ENCODE measurements at regions not wholly inside any gene's neighbourhood (a gene's known extent, or its start where the extent isn't known, plus 50 kb on each side); places are given as distances from the start of the nearest gene placed in this dataset.

DNA sequence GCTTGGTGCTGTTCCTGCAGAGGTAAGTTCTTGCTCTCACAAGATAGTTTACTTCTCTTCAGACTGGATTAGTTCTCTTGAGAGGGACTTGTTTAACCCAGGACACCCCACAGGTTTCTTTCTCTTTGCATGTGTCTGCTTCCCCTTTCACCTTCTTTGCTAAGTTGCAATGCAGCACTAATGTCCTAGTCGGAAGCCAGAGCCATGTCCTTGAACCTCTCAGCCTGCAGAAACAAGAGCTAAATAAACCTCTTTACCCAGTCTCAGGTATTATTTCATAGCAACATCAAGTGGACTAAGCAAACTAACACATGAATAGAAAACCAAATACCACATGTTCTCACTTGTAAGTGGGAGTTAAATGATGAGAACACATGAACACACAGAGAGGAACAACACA, 915.2 kb downstream of the NSUN3 start:
- TF ChIP-seq FOXP2 (optimal IDR thresholded peaks at IDR 0.05; ENCODE audit: control extremely low read depth, extremely low read length, insufficient read depth) (no peak), POLR2AphosphoS5 (IDR thresholded peaks at IDR 0.05; ENCODE audit: borderline replicate concordance, low read depth, low read length) (no peak)
- no peak for DNase-seq (ENCODE audit: low read depth, low spot score)
- H3K36me3 ChIP-seq (ENCODE audit: insufficient read depth, low read length), result no peaks in the 10 kb centered on the region
- no peak overlapping the region for H3K9ac ChIP-seq (ENCODE audit: insufficient read length)
- H3K4me3 ChIP-seq, result no peak overlapping the region
- H3K9me3 ChIP-seq (ENCODE audit: low read depth, low read length), result no peaks in the 10 kb centered on the region
- no peak overlapping the region for H3K27ac ChIP-seq

DNA sequence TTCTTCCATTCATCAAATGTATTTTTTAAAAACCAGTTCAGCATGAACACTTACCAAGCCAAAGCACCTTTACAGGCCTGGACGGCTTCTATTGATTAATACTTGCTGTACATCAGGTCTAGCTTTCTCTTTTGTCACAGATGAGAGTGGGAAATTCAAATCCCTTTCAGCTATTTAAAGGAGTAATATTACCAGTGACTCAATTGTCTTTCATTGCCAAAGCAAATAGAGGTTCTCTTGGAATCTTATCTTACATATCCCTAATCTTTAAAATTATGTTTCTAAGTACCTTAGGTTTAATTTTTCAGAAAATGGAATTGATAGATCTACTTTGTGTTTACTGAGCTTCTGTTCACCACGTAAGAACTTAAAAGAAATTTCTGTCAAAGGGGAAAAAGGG, 922.9 kb downstream of the NSUN3 start:
- TF ChIP-seq EZH2 (IDR thresholded peaks at IDR 0.05) (no peak), POLR2AphosphoS5 (IDR thresholded peaks at IDR 0.05; ENCODE audit: borderline replicate concordance, low read depth, low read length) (no peak), FOXP2 (optimal IDR thresholded peaks at IDR 0.05; ENCODE audit: control extremely low read depth, extremely low read length, insufficient read depth) (no peak)
- Histone ChIP-seq H3K4me3 (no peak overlapping the region), H3K9ac (ENCODE audit: insufficient read length) (no peak overlapping the region), H3K9me3 (ENCODE audit: low read depth, low read length) (no peaks in the 10 kb centered on the region), H3K36me3 (ENCODE audit: insufficient read depth, low read length) (no peaks in the 10 kb centered on the region), H3K27ac (no peak overlapping the region)
- no peak for DNase-seq (ENCODE audit: low read depth, low spot score)

- no peak overlapping the region for H3K4me3 ChIP-seq
- H3K9ac ChIP-seq (ENCODE audit: insufficient read length), result no peak overlapping the region
- no peak for DNase-seq (ENCODE audit: low read depth, low spot score)
- H3K27ac ChIP-seq, result no peak overlapping the region
- H3K36me3 ChIP-seq (ENCODE audit: insufficient read depth, low read length), result no peaks in the 10 kb centered on the region
- H3K9me3 ChIP-seq (ENCODE audit: low read depth, low read length), result no peaks in the 10 kb centered on the region
- no peak for TF ChIP-seq EZH2 (IDR thresholded peaks at IDR 0.05)
- no peak for TF ChIP-seq FOXP2 (optimal IDR thresholded peaks at IDR 0.05; ENCODE audit: control extremely low read depth, extremely low read length, insufficient read depth)
- TF ChIP-seq POLR2AphosphoS5 (IDR thresholded peaks at IDR 0.05; ENCODE audit: borderline replicate concordance, low read depth, low read length), result no peak
Measured at GRCh38 chr3:94990952-94991705, 928.3 kb downstream of the NSUN3 start.

GRCh38 chr3:94996743-94997142, 933.9 kb downstream of the NSUN3 start:
- no peak for TF ChIP-seq POLR2AphosphoS5 (IDR thresholded peaks at IDR 0.05; ENCODE audit: borderline replicate concordance, low read depth, low read length)
- TF ChIP-seq FOXP2 (optimal IDR thresholded peaks at IDR 0.05; ENCODE audit: control extremely low read depth, extremely low read length, insufficient read depth), result no peak
- no peak for TF ChIP-seq EZH2 (IDR thresholded peaks at IDR 0.05)
- no peak overlapping the region for H3K4me3 ChIP-seq
- no peak for DNase-seq (ENCODE audit: low read depth, low spot score)
- no peak overlapping the region for H3K27ac ChIP-seq
- no peak overlapping the region for H3K9ac ChIP-seq (ENCODE audit: insufficient read length)
- no peaks in the 10 kb centered on the region for H3K36me3 ChIP-seq (ENCODE audit: insufficient read depth, low read length)
- no peaks in the 10 kb centered on the region for H3K9me3 ChIP-seq (ENCODE audit: low read depth, low read length)

GRCh38 chr3:95002438-95003046, 939.7 kb downstream of the NSUN3 start:
- no peaks in the 10 kb centered on the region for H3K36me3 ChIP-seq (ENCODE audit: insufficient read depth, low read length)
- no peak overlapping the region for H3K9ac ChIP-seq (ENCODE audit: insufficient read length)
- no peak overlapping the region for H3K27ac ChIP-seq
- no peak for DNase-seq (ENCODE audit: low read depth, low spot score)
- H3K4me3 ChIP-seq, result no peak overlapping the region
- no peaks in the 10 kb centered on the region for H3K9me3 ChIP-seq (ENCODE audit: low read depth, low read length)
- TF ChIP-seq FOXP2 (optimal IDR thresholded peaks at IDR 0.05; ENCODE audit: control extremely low read depth, extremely low read length, insufficient read depth) (no peak), EZH2 (IDR thresholded peaks at IDR 0.05) (no peak), POLR2AphosphoS5 (IDR thresholded peaks at IDR 0.05; ENCODE audit: borderline replicate concordance, low read depth, low read length) (no peak)

GRCh38 chr3:95028688-95029087, 965.8 kb downstream of the NSUN3 start:
- no peak overlapping the region for H3K4me3 ChIP-seq
- H3K9ac ChIP-seq (ENCODE audit: insufficient read length), result no peak overlapping the region
- H3K9me3 ChIP-seq (ENCODE audit: low read depth, low read length), result no peaks in the 10 kb centered on the region
- no peaks in the 10 kb centered on the region for H3K36me3 ChIP-seq (ENCODE audit: insufficient read depth, low read length)
- H3K27ac ChIP-seq, result no peak overlapping the region
- DNase-seq (ENCODE audit: low read depth, low spot score), result no peak
- TF ChIP-seq POLR2AphosphoS5 (IDR thresholded peaks at IDR 0.05; ENCODE audit: borderline replicate concordance, low read depth, low read length) (no peak), EZH2 (IDR thresholded peaks at IDR 0.05) (no peak), FOXP2 (optimal IDR thresholded peaks at IDR 0.05; ENCODE audit: control extremely low read depth, extremely low read length, insufficient read depth) (no peak)

- no peak overlapping the region for H3K4me3 ChIP-seq
- TF ChIP-seq POLR2AphosphoS5 (IDR thresholded peaks at IDR 0.05; ENCODE audit: borderline replicate concordance, low read depth, low read length), result no peak
- TF ChIP-seq FOXP2 (optimal IDR thresholded peaks at IDR 0.05; ENCODE audit: control extremely low read depth, extremely low read length, insufficient read depth), result no peak
- no peak overlapping the region for H3K9ac ChIP-seq (ENCODE audit: insufficient read length)
- H3K27ac ChIP-seq, result no peak overlapping the region
- no peak for DNase-seq (ENCODE audit: low read depth, low spot score)
- H3K9me3 ChIP-seq (ENCODE audit: low read depth, low read length), result no peaks in the 10 kb centered on the region
- H3K36me3 ChIP-seq (ENCODE audit: insufficient read depth, low read length), result no peaks in the 10 kb centered on the region
Measured at GRCh38 chr3:95029644-95030043, 966.8 kb downstream of the NSUN3 start.

DNA sequence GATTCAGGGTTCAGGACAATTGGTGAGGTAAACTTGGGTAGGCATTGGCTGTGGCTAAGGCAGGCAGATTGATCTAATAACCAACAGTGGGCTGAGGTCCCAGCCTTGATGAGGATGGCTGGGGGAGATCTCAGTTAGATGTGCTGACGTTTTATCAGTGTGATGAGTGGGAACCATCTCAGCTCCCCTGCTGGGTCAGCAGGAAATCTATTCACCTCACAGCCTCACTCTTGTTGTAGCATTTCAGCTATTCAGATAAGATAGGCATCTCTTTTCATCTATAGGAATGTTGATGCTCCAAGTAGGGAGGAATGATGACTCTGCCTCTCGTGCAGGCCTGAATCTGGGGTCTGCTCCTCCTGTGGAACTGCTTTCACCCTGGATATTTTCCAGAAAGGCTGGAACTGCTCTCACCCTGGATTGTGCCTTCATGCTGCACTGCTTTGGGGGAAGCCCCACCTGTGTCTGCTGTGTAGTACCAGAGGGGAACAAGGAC, 973.7 kb downstream of the NSUN3 start:
- no peak overlapping the region for H3K27ac ChIP-seq
- H3K36me3 ChIP-seq (ENCODE audit: insufficient read depth, low read length), result no peaks in the 10 kb centered on the region
- H3K9me3 ChIP-seq (ENCODE audit: low read depth, low read length), result no peaks in the 10 kb centered on the region
- H3K4me3 ChIP-seq, result no peak overlapping the region
- H3K9ac ChIP-seq (ENCODE audit: insufficient read length), result no peak overlapping the region
- TF ChIP-seq FOXP2 (optimal IDR thresholded peaks at IDR 0.05; ENCODE audit: control extremely low read depth, extremely low read length, insufficient read depth), result no peak
- no peak for TF ChIP-seq POLR2AphosphoS5 (IDR thresholded peaks at IDR 0.05; ENCODE audit: borderline replicate concordance, low read depth, low read length)
- no peak for TF ChIP-seq EZH2 (IDR thresholded peaks at IDR 0.05)
- DNase-seq (ENCODE audit: low read depth, low spot score), result no peak

Measured in SK-N-MC (cell line).